ENCODE measurements at regions not wholly inside any gene's neighbourhood (a gene's known extent, or its start where the extent isn't known, plus 50 kb on each side); places are given as distances from the start of the nearest gene placed in this dataset.

GRCh38 chr12:91801048-91801447 lies 344.6 kb downstream of the BTG1 start:
- H3K4me3 ChIP-seq (ENCODE audit: low read depth in 1 of 3, low read length in 3 of 3) = no peak overlapping the region
- peaks cover 0 to 4% (median under 1%) of the 10 kb centered on the region in 4 donors for H3K9me3 ChIP-seq (ENCODE audit: control insufficient read depth in 4 of 4, low read length in 3 of 4)
- TF ChIP-seq YY1 (IDR thresholded peaks at IDR 0.05) (no peak), NR2F2 (IDR thresholded peaks at IDR 0.05) (no peak), RXRA (IDR thresholded peaks at IDR 0.05) (no peak), SP1 (IDR thresholded peaks at IDR 0.05) (no peak)
- no peaks in the 10 kb centered on the region for H3K4me1 ChIP-seq (ENCODE audit: control insufficient read depth in 4 of 4, insufficient read depth in 4 of 4, low read length in 3 of 4)
- no peak overlapping the region for H3K9ac ChIP-seq (ENCODE audit: low read depth in 1 of 2, low read length in 2 of 2)
- no peaks in the 10 kb centered on the region for H3K27me3 ChIP-seq (ENCODE audit: control insufficient read depth in 4 of 4, insufficient read depth in 4 of 4, low read length in 3 of 4)
- WGBS = 97% methylated on average over 1 of the region's 1 CpG
- H3K27ac ChIP-seq (ENCODE audit: low read depth in 1 of 2, low read length in 2 of 2) = no peak overlapping the region
- DNase-seq (ENCODE audit: low spot score) = no peak
- no peaks in the 10 kb centered on the region for H3K36me3 ChIP-seq (ENCODE audit: control insufficient read depth in 4 of 4, insufficient read depth in 3 of 4, low read depth in 1 of 4, low read length in 3 of 4)

GRCh38 chr12:91793676-91794075 lies 352.0 kb downstream of the BTG1 start:
- TF ChIP-seq, protein P1, sequence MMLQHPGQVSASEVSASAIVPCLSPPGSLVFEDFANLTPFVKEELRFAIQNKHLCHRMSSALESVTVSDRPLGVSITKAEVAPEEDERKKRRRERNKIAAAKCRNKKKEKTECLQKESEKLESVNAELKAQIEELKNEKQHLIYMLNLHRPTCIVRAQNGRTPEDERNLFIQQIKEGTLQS (IDR thresholded peaks at IDR 0.05) = no peak
- TF ChIP-seq YY1 (IDR thresholded peaks at IDR 0.05) (no peak), RAD21 (IDR thresholded peaks at IDR 0.05) (no peak), TAF1 (conservative IDR thresholded peaks at IDR 0.05) (no peak), CTCF (IDR thresholded peaks at IDR 0.05; ENCODE audit: low read depth, low read length, missing input control) (no peak), GABPA (IDR thresholded peaks at IDR 0.05 in 1 of 2, conservative IDR thresholded peaks at IDR 0.05 in 1 of 2) (no peak), RXRA (IDR thresholded peaks at IDR 0.05) (no peak), NR2F2 (IDR thresholded peaks at IDR 0.05) (no peak), SP1 (IDR thresholded peaks at IDR 0.05) (no peak), FOXA2 (IDR thresholded peaks at IDR 0.05) (no peak), MAX (IDR thresholded peaks at IDR 0.05) (no peak), JUND (IDR thresholded peaks at IDR 0.05) (no peak), HNF4G (IDR thresholded peaks at IDR 0.05) (no peak), EGR1 (IDR thresholded peaks at IDR 0.05; ENCODE audit: low read depth in 2 of 2) (no peak), FOXA1 (IDR thresholded peaks at IDR 0.05) (no peak)
- TF ChIP-seq, protein P2, sequence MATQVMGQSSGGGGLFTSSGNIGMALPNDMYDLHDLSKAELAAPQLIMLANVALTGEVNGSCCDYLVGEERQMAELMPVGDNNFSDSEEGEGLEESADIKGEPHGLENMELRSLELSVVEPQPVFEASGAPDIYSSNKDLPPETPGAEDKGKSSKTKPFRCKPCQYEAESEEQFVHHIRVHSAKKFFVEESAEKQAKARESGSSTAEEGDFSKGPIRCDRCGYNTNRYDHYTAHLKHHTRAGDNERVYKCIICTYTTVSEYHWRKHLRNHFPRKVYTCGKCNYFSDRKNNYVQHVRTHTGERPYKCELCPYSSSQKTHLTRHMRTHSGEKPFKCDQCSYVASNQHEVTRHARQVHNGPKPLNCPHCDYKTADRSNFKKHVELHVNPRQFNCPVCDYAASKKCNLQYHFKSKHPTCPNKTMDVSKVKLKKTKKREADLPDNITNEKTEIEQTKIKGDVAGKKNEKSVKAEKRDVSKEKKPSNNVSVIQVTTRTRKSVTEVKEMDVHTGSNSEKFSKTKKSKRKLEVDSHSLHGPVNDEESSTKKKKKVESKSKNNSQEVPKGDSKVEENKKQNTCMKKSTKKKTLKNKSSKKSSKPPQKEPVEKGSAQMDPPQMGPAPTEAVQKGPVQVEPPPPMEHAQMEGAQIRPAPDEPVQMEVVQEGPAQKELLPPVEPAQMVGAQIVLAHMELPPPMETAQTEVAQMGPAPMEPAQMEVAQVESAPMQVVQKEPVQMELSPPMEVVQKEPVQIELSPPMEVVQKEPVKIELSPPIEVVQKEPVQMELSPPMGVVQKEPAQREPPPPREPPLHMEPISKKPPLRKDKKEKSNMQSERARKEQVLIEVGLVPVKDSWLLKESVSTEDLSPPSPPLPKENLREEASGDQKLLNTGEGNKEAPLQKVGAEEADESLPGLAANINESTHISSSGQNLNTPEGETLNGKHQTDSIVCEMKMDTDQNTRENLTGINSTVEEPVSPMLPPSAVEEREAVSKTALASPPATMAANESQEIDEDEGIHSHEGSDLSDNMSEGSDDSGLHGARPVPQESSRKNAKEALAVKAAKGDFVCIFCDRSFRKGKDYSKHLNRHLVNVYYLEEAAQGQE (IDR thresholded peaks at IDR 0.05) = no peak
- H3K9ac ChIP-seq (ENCODE audit: low read depth in 1 of 2, low read length in 2 of 2) = no peak overlapping the region
- no peaks in the 10 kb centered on the region for H3K27me3 ChIP-seq (ENCODE audit: control insufficient read depth in 4 of 4, insufficient read depth in 4 of 4, low read length in 3 of 4)
- no peaks in the 10 kb centered on the region for H3K36me3 ChIP-seq (ENCODE audit: control insufficient read depth in 4 of 4, insufficient read depth in 3 of 4, low read depth in 1 of 4, low read length in 3 of 4)
- no peak overlapping the region for H3K27ac ChIP-seq (ENCODE audit: low read depth in 1 of 2, low read length in 2 of 2)
- 91% methylated on average over 2 of the region's 2 CpGs for WGBS
- H3K9me3 ChIP-seq (ENCODE audit: control insufficient read depth in 4 of 4, low read length in 3 of 4) = no peaks in the 10 kb centered on the region
- no peak for DNase-seq (ENCODE audit: low spot score)
- no peaks in the 10 kb centered on the region for H3K4me1 ChIP-seq (ENCODE audit: control insufficient read depth in 4 of 4, insufficient read depth in 4 of 4, low read length in 3 of 4)
- no peak overlapping the region for H3K4me3 ChIP-seq (ENCODE audit: low read depth in 1 of 3, low read length in 3 of 3)

Measured in liver (tissue), 8 donors.